ENCODE measurements at regions not wholly inside any gene's neighbourhood (a gene's known extent, or its start where the extent isn't known, plus 50 kb on each side); places are given as distances from the start of the nearest gene placed in this dataset.

DNA sequence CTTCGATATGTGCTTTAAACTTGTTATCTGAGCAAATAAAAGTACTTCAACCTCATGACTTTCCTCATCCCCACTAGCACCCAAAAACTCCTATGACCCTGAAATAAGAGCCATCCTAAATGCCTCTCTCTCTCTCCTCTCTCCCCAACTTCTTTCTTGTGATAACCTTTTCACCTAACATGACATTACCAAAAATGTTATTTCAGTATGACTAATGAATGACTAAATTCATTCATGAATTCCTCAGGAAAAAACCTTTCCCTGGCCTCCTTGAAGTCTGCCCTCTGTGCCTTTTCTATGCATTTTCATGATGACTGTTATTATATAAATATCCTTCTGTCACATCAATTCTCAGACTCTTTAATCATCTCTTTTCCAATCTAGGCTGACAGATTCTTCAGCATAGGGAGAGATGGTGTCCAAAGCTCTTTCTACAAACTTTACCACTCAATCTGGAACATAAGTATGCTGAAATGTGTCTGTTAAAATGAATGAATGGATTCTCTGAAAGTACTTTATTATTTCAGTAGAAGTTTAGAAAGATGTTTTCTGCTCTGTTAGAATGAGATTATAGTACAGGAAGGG is 114.3 kb upstream of the GGTLC1 start:
- Histone ChIP-seq H3K4me1 (ENCODE audit: control insufficient read depth, insufficient read depth, low read length) (peaks cover 10% of the 10 kb centered on the region), H3K36me3 (ENCODE audit: control insufficient read depth, insufficient read depth, low read length) (no peaks in the 10 kb centered on the region), H3K27me3 (ENCODE audit: control insufficient read depth, insufficient read depth, low read length) (no peaks in the 10 kb centered on the region), H3K9me3 (ENCODE audit: control insufficient read depth, insufficient read depth, low read length) (no peaks in the 10 kb centered on the region), H3K27ac (ENCODE audit: low read length) (no peak overlapping the region), H3K4me3 (ENCODE audit: low read length) (no peak overlapping the region)
- DNase-seq (no peak), ATAC-seq (no peak)
- H3K27ac Mint-ChIP-seq = no peak overlapping the region
- WGBS (ENCODE audit: insufficient coverage) = 85% methylated on average over 1 of the region's 1 CpG
- peaks cover 8 to 13% of the 10 kb centered on the region in 2 donors for H3K27me3 Mint-ChIP-seq (ENCODE audit: low read depth in 2 of 2)
- no peaks in the 10 kb centered on the region for H3K9me3 Mint-ChIP-seq
- no peaks in the 10 kb centered on the region for H3K36me3 Mint-ChIP-seq
- TF ChIP-seq, protein P1, sequence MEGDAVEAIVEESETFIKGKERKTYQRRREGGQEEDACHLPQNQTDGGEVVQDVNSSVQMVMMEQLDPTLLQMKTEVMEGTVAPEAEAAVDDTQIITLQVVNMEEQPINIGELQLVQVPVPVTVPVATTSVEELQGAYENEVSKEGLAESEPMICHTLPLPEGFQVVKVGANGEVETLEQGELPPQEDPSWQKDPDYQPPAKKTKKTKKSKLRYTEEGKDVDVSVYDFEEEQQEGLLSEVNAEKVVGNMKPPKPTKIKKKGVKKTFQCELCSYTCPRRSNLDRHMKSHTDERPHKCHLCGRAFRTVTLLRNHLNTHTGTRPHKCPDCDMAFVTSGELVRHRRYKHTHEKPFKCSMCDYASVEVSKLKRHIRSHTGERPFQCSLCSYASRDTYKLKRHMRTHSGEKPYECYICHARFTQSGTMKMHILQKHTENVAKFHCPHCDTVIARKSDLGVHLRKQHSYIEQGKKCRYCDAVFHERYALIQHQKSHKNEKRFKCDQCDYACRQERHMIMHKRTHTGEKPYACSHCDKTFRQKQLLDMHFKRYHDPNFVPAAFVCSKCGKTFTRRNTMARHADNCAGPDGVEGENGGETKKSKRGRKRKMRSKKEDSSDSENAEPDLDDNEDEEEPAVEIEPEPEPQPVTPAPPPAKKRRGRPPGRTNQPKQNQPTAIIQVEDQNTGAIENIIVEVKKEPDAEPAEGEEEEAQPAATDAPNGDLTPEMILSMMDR (IDR thresholded peaks at IDR 0.05) = no peak
- H3K4me3 Mint-ChIP-seq = no peak overlapping the region
- intact Hi-C loops (cut with micrococcal nuclease) = no loop called here
- peaks cover 23 to 27% of the 10 kb centered on the region in 2 donors for H3K4me1 Mint-ChIP-seq

DNA sequence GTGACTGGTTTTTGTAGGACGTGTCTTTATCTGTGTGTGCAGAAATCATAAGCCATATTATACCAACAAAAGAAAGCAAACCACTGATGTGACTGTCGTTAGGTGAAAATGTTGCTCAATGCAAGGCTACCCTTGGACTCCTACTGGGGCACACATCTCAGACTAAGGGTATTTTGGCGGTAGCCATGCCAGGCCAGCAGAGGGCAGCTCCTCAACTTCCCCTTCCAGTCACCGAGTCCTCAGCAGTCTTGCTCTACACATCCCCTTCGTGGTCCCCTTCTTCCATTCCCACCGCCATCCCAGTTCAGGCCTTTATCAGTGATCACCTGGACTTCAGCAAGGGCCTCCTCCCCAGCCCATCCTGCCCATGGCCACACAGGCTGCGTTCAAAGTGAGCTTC is 113.7 kb upstream of the GGTLC1 start:
- Histone ChIP-seq H3K27me3 (ENCODE audit: control insufficient read depth, insufficient read depth, low read length) (no peaks in the 10 kb centered on the region), H3K4me3 (ENCODE audit: low read length) (no peak overlapping the region), H3K4me1 (ENCODE audit: control insufficient read depth, insufficient read depth, low read length) (peaks cover 10% of the 10 kb centered on the region), H3K36me3 (ENCODE audit: control insufficient read depth, insufficient read depth, low read length) (no peaks in the 10 kb centered on the region), H3K9me3 (ENCODE audit: control insufficient read depth, insufficient read depth, low read length) (no peaks in the 10 kb centered on the region), H3K27ac (ENCODE audit: low read length) (no peak overlapping the region)
- WGBS (ENCODE audit: insufficient coverage) = 44% methylated on average over 7 of the region's 7 CpGs
- ATAC-seq = peak in 2 of 3 donors; percentile 66 to 71
- H3K4me1 Mint-ChIP-seq = peaks cover 23 to 27% of the 10 kb centered on the region in 2 donors
- DNase-seq = peak in 1 of 2 donors; percentile 51
- H3K27ac Mint-ChIP-seq = peak overlapping the region in 1 of 2 donors; percentile 34
- peaks cover 8 to 13% of the 10 kb centered on the region in 2 donors for H3K27me3 Mint-ChIP-seq (ENCODE audit: low read depth in 2 of 2)
- H3K4me3 Mint-ChIP-seq = no peak overlapping the region
- H3K36me3 Mint-ChIP-seq = no peaks in the 10 kb centered on the region
- H3K9me3 Mint-ChIP-seq = no peaks in the 10 kb centered on the region
- intact Hi-C loops (cut with micrococcal nuclease) = no loop called here
- TF ChIP-seq, protein P1 (IDR thresholded peaks at IDR 0.05) = peak; percentile 28

DNA sequence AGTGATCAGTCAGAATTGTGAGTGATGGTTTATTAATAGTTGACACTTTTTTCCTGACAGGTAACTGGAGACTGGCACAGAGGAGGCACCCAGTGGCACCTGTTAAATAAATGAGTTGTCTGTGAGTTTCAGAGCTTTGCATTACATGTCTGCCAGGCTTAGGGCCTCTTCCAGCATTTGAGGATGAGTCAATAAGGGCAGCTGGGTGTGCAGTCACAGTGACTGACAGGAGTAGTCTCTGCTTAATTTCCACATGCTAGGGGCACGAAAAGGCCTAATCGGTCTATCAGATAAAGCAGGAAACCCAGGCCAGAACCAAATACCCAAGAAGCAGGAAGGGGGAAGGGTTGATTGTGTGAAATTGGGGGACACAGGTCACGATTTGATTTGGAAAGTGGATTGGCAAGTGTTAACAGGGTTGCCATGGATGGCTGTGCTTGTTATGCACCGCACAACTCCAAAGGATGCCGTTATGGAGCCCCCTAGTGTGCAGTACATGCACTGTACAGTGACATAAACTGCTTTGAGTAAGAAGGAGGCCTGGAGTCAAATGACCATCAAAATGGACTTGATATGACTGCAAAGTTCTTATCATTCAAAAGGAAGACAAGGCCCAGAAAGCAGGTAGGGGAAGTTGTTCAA is 111.9 kb upstream of the GGTLC1 start:
- H3K4me1 Mint-ChIP-seq = peaks cover 23 to 27% of the 10 kb centered on the region in 2 donors
- H3K36me3 Mint-ChIP-seq = no peaks in the 10 kb centered on the region
- TF ChIP-seq, protein P1 (IDR thresholded peaks at IDR 0.05) = peak; percentile 70
- DNase-seq (peak; percentile 51 to 80), ATAC-seq (peak; percentile 91 to 97 (median 95))
- Histone ChIP-seq H3K9me3 (ENCODE audit: control insufficient read depth, insufficient read depth, low read length) (no peaks in the 10 kb centered on the region), H3K27me3 (ENCODE audit: control insufficient read depth, insufficient read depth, low read length) (no peaks in the 10 kb centered on the region), H3K4me1 (ENCODE audit: control insufficient read depth, insufficient read depth, low read length) (peaks cover 10% of the 10 kb centered on the region), H3K27ac (ENCODE audit: low read length) (no peak overlapping the region), H3K4me3 (ENCODE audit: low read length) (no peak overlapping the region), H3K36me3 (ENCODE audit: control insufficient read depth, insufficient read depth, low read length) (no peaks in the 10 kb centered on the region)
- intact Hi-C loops (cut with micrococcal nuclease) = loop anchor here (1.0 to 2.0 kb wide), 3 partner anchors 64 to 212 kb away; no protein-coding TSS in a partner anchor
- H3K27me3 Mint-ChIP-seq (ENCODE audit: low read depth in 2 of 2) = peaks cover 8% of the 10 kb centered on the region in 2 donors
- 30% methylated on average over 5 of the region's 5 CpGs for WGBS (ENCODE audit: insufficient coverage)
- no peak overlapping the region for H3K4me3 Mint-ChIP-seq
- H3K9me3 Mint-ChIP-seq = no peaks in the 10 kb centered on the region
- peak overlapping the region in 1 of 2 donors; percentile 76 for H3K27ac Mint-ChIP-seq
